Fibroblast of skin of scalp (primary cell): ENCODE measurements at regions not wholly inside any gene's neighbourhood (a gene's known extent, or its start where the extent isn't known, plus 50 kb on each side); places are given as distances from the start of the nearest gene placed in this dataset.
"Not testable (repeated sequence)": the region's sequence is repeated elsewhere in the genome, so short reads cannot be mapped to it uniquely, and the experiment has no call there.

Source experiments
- DNase-seq: peaks from one replicate; pipeline ENCODE4 v3.0.0-alpha.2; 2013

DNA sequence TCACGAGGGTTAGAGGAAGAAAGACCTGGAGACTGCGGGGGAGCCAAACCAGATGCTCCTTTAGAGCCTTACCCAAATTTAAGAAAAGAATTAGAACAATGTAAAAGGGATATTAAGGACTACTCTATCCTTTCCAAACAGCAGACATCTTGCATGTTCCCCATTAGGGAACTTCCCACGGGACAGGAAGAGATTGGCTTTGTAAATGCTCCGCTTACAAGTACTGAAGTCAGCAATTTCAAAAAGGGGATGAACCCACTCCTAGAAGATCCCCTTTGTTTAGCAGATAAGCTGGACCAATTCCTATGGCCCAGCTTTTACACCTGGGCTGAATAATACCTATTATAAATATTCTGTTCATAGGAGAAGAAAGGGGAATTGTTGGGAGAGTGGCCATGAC is 74.2 kb downstream of the APOBEC1 start:
- no peak for DNase-seq

GRCh38 chr12:7590085-7590484 is 75.6 kb downstream of the APOBEC1 start:
- not testable (repeated sequence) for DNase-seq

DNA sequence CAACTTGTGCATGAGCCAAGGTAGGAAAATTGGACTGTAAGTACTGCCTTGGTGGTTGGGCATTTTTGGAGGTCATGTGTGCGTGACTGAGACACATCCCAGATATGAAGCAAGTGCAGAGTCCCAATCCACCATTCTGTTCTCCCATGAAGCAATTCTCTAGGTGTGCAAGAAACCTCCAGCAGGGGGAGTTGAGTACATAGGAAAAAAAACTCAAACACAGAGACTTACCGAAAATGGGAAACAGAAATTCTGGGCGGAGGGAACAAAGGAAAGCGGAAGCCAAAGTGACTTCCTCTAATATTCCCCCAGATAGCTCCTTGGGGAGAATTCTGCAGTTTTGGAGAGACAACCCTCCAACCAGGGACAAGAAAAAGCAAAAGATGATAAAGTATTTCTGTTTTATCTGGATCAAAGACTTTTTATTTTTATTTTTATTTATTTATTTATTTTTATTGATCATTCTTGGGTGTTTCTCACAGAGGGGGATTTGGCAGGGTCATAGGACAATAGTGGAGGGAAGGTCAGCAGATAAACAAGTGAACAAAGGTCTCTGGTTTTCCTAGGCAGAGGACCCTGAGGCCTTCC is 76.9 kb downstream of the APOBEC1 start:
- DNase-seq = peak; percentile 58

GRCh38 chr12:7584137-7584536 is 80.6 kb upstream of the CD163 start:
- DNase-seq = not testable (repeated sequence)

- DNase-seq = no peak
Observed at GRCh38 chr12:7583471-7583870, 79.9 kb upstream of the CD163 start.

GRCh38 chr12:7582796-7583195 is 79.2 kb upstream of the CD163 start:
- DNase-seq = no peak

DNA sequence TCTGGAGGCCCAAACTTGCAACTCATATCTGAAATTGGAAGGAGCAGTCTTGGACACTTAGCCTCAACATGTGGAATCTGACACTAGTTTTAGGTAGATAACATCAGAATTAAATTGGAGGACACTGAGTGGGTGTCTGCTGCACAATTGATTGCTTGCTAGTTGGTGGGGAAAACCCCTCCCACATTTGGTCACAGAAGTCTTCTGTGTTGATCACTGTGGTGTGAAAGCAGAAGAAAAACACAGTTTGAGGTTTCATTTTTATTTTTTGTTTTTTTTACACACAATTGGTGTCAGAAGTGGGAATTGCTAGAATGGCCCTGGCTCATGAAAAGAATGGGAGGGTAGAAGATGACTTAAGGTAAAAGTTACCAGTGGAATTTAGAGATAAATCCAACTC is 78.0 kb upstream of the CD163 start:
- DNase-seq = no peak

DNA sequence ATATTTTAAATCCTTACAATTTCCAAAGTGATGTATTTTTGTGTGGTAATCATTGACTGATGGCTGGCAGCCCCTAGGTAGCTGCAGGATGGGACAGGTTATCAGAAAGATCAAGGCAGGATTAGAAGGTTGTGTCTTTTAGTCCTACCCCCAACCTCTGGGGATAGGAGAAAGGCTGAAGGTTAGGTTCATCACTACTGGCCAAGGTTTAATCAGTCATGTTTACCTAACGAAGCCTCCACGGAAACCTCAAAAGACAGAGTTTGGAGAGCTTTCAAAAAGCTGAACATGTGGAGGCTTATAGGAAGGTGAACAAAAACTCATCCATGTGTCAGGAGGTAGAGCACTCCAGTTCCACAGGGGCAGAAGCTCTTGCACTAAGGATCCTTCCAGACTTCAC is 77.5 kb upstream of the CD163 start:
- no peak for DNase-seq

DNA sequence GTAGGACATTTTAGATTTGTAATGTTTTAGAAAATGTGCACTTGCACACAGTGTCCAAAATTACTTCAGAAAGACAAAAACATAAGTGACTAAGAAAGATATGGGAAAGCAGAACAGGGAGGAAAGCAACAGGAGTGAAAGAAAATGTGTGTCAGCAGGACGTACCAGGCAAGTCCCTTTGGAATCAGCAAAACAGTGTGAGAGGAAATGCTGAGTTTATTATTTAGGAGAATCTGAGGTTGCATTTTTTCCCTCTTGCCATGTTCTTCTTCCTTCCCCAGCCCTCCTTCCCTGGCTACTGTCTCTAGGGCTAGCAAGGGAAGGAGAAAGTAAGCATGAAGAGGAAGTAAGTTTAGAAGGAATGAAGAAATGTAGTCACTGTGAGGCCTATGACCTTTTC is 67.7 kb upstream of the CD163 start:
- no peak for DNase-seq

- DNase-seq = no peak
Observed at GRCh38 chr12:7557227-7557626, 53.6 kb upstream of the CD163 start.

- DNase-seq = peak; percentile 78
Observed at GRCh38 chr12:7555752-7556151, 52.2 kb upstream of the CD163 start.

- not testable (repeated sequence) for DNase-seq
Observed at GRCh38 chr12:7554831-7555230, 51.3 kb upstream of the CD163 start.
